ENCODE measurements at regions not wholly inside any gene's neighbourhood (a gene's known extent, or its start where the extent isn't known, plus 50 kb on each side); places are given as distances from the start of the nearest gene placed in this dataset.

GRCh38 chr20:12763406-12763805 is 245.4 kb upstream of the SPTLC3 start:
- DNase-seq = no peak

- DNase-seq = no peak
Observed at GRCh38 chr20:12764053-12764452, 244.7 kb upstream of the SPTLC3 start.

GRCh38 chr20:12764851-12765250 is 243.9 kb upstream of the SPTLC3 start:
- DNase-seq = no peak

- DNase-seq = no peak
Observed at GRCh38 chr20:12773936-12774335, 234.8 kb upstream of the SPTLC3 start.

- DNase-seq = no peak
Observed at GRCh38 chr20:12775041-12775440, 233.7 kb upstream of the SPTLC3 start.

GRCh38 chr20:12777016-12777415 is 231.8 kb upstream of the SPTLC3 start:
- no peak for DNase-seq

GRCh38 chr20:12786276-12786675 is 222.5 kb upstream of the SPTLC3 start:
- no peak for DNase-seq

- DNase-seq = no peak
Observed at GRCh38 chr20:12788632-12789299, 220.0 kb upstream of the SPTLC3 start.

GRCh38 chr20:12790859-12791258 is 217.9 kb upstream of the SPTLC3 start:
- no peak for DNase-seq

GRCh38 chr20:12798286-12798685 is 210.5 kb upstream of the SPTLC3 start:
- DNase-seq = no peak

GRCh38 chr20:12808006-12808567 is 200.7 kb upstream of the SPTLC3 start:
- DNase-seq = no peak

- DNase-seq = no peak
Observed at GRCh38 chr20:12815231-12815768, 193.5 kb upstream of the SPTLC3 start.

GRCh38 chr20:12815778-12816408 is 192.9 kb upstream of the SPTLC3 start:
- no peak for DNase-seq

- DNase-seq = no peak
Observed at GRCh38 chr20:12821249-12821648, 187.5 kb upstream of the SPTLC3 start.

GRCh38 chr20:12823734-12824133 is 185.0 kb upstream of the SPTLC3 start:
- no peak for DNase-seq

- no peak for DNase-seq
Observed at GRCh38 chr20:12824328-12825225, 184.2 kb upstream of the SPTLC3 start.

GRCh38 chr20:12825226-12825595 is 183.6 kb upstream of the SPTLC3 start:
- DNase-seq = no peak

- no peak for DNase-seq
Observed at GRCh38 chr20:12827816-12828385, 180.9 kb upstream of the SPTLC3 start.

- DNase-seq = no peak
Observed at GRCh38 chr20:12829170-12829569, 179.6 kb upstream of the SPTLC3 start.

- DNase-seq = no peak
Observed at GRCh38 chr20:12833861-12834260, 174.9 kb upstream of the SPTLC3 start.

GRCh38 chr20:12835999-12836398 is 172.8 kb upstream of the SPTLC3 start:
- no peak for DNase-seq

GRCh38 chr20:12837646-12838045 is 171.1 kb upstream of the SPTLC3 start:
- no peak for DNase-seq

Data from AML-193 (cell line).